ENCODE measurements at regions not wholly inside any gene's neighbourhood (a gene's known extent, or its start where the extent isn't known, plus 50 kb on each side); places are given as distances from the start of the nearest gene placed in this dataset.
A peak's percentile ranks its signal among the peaks of the same experiment; 100 is the strongest.
"Not testable (repeated sequence)": the region's sequence is repeated elsewhere in the genome, so short reads cannot be mapped to it uniquely, and the experiment has no call there.

DNA sequence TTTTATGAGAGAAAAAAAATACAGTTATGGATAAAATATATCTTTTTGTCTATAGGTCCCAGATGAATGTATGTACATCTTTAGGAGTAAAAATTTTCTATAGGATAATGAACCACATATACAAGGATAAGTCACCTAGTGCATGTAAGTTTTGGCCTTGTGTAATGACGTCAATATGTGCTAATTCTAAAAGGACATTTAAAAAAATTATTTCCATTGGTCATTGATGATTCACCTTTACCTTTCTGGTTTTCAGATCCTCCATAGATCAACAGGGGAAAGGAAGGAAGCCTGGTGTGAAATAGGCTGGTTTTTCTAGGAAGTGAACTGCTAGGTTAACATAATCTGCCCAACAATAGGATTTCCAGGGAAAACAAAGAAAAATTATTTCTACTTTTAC lies 684.3 kb upstream of the SOX9 start:
- DNase-seq (ENCODE audit: low spot score) = no peak

GRCh38 chr17:71437166-71437565 lies 683.7 kb upstream of the SOX9 start:
- no peak for DNase-seq (ENCODE audit: low spot score)

DNA sequence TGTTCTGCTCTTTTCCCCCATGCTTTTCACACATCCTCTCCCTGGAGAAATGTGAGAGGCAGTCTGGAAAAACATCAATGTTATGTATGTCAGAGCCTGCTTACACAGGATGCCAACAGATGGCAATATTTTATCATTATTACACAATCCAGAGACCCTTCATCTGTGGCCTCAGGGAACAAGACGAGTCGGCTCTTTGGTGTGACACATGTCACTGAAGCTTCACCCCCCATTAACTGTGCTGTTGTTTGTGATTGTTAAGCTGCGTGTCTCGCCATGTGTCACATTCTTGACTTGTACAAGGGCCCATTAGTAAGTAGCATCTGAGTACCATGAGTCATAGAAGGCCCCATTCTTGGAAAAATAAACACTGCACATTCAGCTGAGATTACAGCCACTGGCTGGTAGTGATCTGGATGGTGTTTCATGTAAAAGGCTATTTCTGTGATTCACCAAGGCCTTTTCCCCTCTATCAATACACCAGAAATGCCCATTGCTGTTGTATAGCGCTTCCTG lies 682.1 kb upstream of the SOX9 start:
- no peak for DNase-seq (ENCODE audit: low spot score)

GRCh38 chr17:71440513-71440912 lies 680.3 kb upstream of the SOX9 start:
- no peak for DNase-seq (ENCODE audit: low spot score)

GRCh38 chr17:71441098-71441497 lies 679.7 kb upstream of the SOX9 start:
- DNase-seq (ENCODE audit: low spot score) = no peak

DNA sequence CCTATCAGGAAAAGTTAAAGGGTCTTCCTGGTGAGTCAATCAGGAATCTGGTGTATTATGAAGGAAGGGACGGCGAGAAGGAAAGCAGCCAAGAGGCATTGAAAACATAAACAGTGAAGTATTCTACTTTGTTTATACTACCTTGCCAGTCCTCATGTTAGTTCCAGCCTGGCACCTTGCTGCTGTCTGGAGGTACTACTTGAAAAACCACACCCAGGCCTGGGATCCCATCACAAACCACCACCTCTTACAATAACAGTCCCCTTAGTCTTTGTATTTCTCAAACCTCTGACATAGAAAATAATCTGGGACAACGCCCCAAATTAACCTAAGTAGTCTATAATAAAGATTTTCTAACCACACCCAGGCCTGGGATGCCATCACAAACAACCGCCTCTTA lies 676.7 kb upstream of the SOX9 start:
- DNase-seq (ENCODE audit: low spot score) = no peak

GRCh38 chr17:71446645-71447437 lies 674.0 kb upstream of the SOX9 start:
- no peak for DNase-seq (ENCODE audit: low spot score)

- DNase-seq (ENCODE audit: low spot score) = no peak
Measured at GRCh38 chr17:71447644-71448043, 673.2 kb upstream of the SOX9 start.

DNA sequence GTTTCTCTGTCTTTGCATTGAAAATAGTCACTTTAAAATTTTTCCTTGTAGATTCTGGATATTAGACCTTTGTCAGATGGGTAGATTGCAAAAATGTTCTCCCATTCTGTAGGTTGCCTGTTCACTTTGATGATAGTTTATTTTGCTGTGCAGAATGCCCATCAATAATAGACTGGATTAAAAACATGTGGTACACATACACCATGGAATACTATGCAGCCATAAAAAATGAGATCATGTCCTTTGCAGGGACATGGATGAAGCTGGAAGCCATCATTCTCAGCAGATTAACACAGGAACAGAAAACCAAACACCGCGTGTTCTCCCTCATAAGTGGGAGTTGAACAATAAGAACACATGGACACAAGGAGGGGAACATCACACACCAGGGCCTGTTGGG lies 670.2 kb upstream of the SOX9 start:
- DNase-seq (ENCODE audit: low spot score) = not testable (repeated sequence)

DNA sequence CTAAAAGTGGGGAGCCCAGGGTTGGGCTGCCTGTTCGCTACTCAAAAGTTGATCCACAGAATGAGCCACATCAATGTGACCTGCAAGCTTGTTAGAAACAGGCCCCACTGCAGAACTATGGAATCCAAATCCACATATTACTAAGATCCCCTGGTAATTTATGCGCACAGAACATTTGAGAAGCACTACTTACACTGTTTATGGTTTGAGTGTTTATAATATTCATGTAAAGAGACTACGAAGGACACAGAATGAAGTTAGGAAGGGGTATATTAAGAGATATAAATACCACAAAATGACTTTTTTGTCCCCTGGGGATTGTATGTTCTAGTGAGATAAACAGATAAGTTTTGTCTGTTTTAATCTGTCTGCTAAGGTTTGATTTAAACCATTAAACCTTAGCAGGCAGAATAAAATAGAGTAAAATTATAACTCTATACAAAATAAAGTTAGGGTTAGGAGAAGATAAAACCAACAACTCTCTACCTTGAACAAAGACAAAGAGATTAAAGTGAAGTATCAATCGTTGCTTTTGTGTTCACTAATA lies 666.9 kb upstream of the SOX9 start:
- no peak for DNase-seq (ENCODE audit: low spot score)

DNA sequence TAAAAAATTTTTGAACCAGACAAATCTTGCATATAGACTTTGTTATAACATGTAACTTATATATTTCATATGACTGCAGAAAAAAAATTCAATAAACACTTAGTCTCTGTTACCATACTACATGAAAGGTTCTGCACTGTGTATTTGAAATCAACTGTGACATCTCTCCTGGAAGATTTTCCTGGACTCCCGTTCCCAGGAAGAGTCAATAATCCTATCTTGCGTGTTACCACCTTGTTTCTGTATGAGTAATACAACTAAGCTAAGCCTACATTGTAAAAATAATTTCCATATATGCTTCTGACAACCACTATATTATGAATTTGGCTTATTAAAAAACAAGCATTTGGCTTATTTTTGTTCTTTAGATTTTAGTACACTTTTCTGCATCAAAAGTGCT lies 665.6 kb upstream of the SOX9 start:
- DNase-seq (ENCODE audit: low spot score) = no peak

GRCh38 chr17:71458322-71458721 lies 662.5 kb upstream of the SOX9 start:
- no peak for DNase-seq (ENCODE audit: low spot score)

GRCh38 chr17:71460943-71461342 lies 659.9 kb upstream of the SOX9 start:
- no peak for DNase-seq (ENCODE audit: low spot score)

DNA sequence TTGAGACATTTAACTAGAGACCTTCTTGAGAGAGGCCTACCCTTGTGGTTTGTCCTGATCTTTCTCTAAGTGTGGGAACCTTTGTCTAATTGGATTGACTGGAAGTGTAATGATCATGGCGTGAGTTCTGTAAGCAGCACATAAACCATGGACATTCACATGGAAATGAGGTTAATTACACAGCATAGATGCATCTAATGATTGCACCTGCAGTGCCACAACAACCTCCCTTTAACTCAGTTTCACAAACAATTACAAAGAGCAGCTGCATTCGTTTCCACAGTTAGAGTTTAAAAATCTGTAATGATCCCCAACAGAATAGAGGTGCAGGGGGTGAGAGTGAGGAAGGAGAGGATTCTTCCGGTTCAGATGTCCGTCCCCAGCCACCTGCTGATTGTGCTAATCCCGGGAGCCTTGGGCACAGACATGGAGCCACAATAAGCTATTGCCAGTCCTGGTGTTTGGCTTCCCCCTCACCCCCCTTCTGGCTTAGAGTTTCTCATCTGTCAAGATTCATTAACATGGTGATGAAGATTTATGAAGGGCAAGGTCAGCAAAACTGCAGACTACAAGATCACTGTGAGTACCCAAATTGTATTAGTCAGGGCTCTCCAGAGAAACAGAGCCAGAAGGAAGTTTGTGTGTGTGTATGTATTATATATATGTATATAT lies 659.2 kb upstream of the SOX9 start:
- no peak for DNase-seq (ENCODE audit: low spot score)

DNA sequence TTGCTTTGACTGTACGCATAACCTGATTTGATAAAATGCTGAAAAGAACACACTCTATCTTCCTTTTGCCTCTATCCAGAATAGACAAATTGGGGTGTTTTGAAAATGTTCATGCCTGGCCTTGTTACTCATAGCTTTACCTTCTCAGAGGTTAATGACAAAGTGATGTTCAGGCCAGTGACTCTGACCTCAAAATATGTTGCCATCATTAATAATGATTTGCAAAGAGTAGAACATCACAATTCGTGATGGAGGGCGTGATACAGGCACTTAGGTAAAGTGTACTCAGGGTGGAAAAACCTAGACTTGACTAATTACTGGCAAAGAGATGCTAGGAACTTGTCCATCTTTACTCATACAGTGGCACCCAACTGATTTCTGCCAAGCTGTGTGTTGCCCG lies 656.6 kb upstream of the SOX9 start:
- no peak for DNase-seq (ENCODE audit: low spot score)

GRCh38 chr17:71464751-71465150 lies 656.1 kb upstream of the SOX9 start:
- DNase-seq (ENCODE audit: low spot score) = no peak

- no peak for DNase-seq (ENCODE audit: low spot score)
Measured at GRCh38 chr17:71467719-71468118, 653.1 kb upstream of the SOX9 start.

GRCh38 chr17:71470062-71470461 lies 650.8 kb upstream of the SOX9 start:
- no peak for DNase-seq (ENCODE audit: low spot score)

DNA sequence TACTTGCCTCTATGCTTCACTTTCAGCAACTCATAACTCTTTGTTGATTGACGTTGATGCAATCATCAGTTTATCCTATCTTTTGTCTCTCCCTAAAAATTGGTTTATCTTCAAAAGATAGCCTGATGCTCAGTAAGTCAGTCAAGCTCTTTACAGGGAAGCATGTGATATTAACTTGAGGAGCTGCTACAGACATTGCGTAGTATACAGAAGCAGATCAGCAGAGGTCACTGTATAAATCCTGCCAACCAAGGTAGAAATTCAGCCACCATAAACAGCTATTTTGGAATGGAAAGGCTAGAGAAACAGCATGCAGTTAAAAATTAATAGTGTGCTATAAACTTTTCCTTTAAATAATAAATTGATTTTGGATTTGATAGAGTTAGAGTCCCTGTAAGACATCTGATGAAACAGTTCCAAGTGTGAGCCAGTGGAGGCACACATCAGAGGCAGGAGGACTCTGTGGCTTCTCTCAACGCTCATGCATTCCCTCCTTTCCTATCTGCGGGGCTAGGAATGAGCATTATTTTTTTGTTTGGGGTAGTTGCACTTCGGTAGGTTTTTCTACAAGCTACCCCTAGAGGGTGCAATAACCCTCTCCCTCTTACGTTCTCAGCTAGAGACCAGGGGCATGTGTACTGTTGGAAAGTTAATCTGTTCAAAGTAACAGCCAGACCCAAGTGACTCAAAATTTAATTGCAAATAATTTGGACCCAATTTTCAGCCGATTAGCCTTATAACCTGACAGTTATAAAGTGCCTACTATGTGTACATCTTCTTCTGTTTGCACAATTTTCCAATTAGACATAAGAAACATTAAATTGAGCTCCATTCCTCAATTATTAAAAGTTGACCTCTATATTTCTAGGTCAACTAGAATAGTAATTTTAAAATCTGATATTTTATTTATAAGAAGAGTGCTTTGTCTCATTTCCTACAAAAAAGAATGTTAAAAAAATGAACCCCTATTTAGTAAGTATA lies 647.7 kb upstream of the SOX9 start:
- peak; percentile 12 for DNase-seq (ENCODE audit: low spot score)

DNA sequence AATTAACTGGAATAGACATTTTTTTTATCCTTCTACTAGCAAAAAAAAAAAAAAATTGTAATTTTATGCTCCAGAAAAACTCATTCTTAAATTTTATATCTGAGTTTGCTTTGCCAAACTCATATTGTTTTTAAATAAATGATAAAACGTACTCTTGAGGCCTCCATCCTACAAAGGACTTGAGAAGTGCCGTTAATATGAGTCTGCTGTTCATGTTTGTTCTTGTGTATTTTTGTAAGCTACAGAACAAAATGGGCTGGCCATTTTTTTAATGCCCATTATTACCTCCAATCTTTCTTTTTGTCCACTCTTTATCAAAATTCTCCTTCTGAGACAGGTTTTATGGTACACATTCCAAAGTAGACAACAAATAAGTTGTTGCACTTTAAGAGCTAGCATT lies 643.5 kb upstream of the SOX9 start:
- DNase-seq (ENCODE audit: low spot score) = no peak

DNA sequence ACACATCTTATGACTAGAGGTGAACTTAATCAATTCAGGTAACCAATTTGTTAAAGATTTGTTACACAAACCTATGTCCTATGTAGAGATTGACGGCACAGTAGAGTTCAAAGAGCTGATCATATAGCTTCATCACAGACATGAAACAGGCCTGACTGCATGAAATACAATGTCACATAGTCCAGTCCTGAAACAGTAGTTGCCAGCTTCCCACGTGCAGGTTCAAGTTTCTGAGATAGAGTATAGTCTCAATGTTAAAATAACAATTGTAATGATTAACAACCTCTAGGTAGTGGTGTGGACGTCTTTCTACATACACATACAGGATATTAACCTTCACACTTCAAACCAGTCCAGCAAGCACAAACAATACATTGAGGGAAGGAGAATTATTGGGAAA lies 640.7 kb upstream of the SOX9 start:
- DNase-seq (ENCODE audit: low spot score) = no peak

DNA sequence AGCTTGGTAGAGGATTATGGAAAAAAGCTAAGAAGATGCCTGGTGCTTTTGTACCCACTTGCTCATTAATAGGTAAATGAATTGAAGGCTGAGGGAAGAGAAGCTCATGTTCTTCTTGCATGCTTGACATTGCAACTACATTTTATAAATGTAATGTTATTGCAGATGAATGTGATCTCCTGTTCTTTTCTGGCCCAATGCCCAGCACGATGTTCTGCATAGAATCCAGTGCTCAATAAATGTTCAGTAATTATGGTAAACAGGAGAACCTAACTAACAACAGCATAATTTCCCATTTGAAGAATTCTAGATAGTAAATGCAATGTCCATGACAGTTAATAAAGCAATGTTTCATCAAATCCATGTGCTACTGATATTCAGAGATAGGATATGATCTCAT lies 638.2 kb upstream of the SOX9 start:
- no peak for DNase-seq (ENCODE audit: low spot score)

Data from HuH-7.5 (cell line).